Endothelial cell (in vitro differentiated cells): ENCODE measurements at regions not wholly inside any gene's neighbourhood (a gene's known extent, or its start where the extent isn't known, plus 50 kb on each side); places are given as distances from the start of the nearest gene placed in this dataset.
A peak's percentile ranks its signal among the peaks of the same experiment; 100 is the strongest.

Experiments
- DNase-seq: peaks from one replicate; pipeline ENCODE4 v3.0.0; 2021; ENCODE audit warnings: low spot score
- H3K27ac Mint-ChIP-seq: one replicate; pipeline ENCODE4 v1.8.0; 2021; ENCODE audit warnings: mixed read lengths, inconsistent platforms; ENCODE audit not compliant: unreplicated experiment
- H3K27me3 Mint-ChIP-seq: one replicate; pipeline ENCODE4 v1.8.0; 2021; ENCODE audit warnings: mild to moderate bottlenecking, moderate library complexity, mixed read lengths, inconsistent platforms; ENCODE audit not compliant: unreplicated experiment
- H3K36me3 Mint-ChIP-seq: one replicate; pipeline ENCODE4 v1.8.0; 2021; ENCODE audit warnings: mild to moderate bottlenecking, low read depth, mixed read lengths, inconsistent platforms; ENCODE audit not compliant: unreplicated experiment
- H3K4me1 Mint-ChIP-seq: one replicate; pipeline ENCODE4 v1.8.0; 2021; ENCODE audit warnings: mild to moderate bottlenecking, mixed read lengths, inconsistent platforms; ENCODE audit not compliant: unreplicated experiment
- H3K4me3 Mint-ChIP-seq: one replicate; pipeline ENCODE4 v1.8.0; 2021; ENCODE audit warnings: mild to moderate bottlenecking, mixed read lengths, inconsistent platforms; ENCODE audit not compliant: unreplicated experiment
- H3K9me3 Mint-ChIP-seq: one replicate; pipeline ENCODE4 v1.8.0; 2021; ENCODE audit warnings: mixed read lengths, inconsistent platforms; ENCODE audit not compliant: unreplicated experiment
- TF ChIP-seq, protein P1 (sequence below): fragments of 200-600 bp; sonication (generic); IDR thresholded peaks from one replicate; pipeline ENCODE4 v1.5.0; 2021; ENCODE audit warnings: antibody characterized with exemption; ENCODE audit not compliant: unreplicated experiment

DNA sequence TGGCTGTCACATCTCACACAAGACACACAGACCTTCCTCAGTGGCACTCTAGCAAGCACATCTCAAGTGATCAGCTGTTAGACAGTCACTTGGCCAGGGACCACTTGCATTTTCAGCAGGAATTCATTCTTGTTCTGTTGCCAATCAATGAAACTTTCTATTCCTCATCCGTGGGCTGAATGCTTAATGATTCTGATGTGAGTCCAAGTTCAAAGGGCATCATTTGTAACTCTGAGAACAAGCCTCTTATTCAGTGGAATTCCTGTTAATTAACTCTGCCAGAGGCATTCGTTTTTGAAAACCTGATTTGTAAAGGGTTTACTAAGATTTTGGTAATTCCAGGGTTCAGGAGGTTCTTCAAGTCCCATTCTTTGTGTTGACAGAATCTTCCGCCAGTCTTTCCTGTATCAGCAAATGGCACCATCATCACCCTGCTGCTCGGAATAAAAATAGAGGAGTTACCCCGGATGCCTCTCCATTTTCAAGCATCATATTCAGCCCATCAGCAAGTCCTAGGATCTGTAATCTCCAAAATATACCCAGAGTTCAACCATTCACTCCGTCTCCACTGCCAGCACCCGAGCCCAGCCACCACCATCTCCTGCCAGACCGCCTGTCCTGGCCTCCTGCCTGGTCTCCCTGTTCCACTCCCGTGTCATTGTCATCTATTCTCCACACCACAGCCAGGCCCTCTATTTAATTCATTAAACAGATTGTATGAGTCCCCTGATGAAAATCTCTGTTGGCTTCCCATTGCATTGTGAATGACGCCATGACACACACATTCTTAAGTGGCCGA is 473.4 kb downstream of the AACS start:
- Mint-ChIP-seq H3K4me3 (no peak overlapping the region), H3K4me1 (no peaks in the 10 kb centered on the region), H3K27me3 (no peaks in the 10 kb centered on the region), H3K9me3 (no peaks in the 10 kb centered on the region), H3K27ac (no peak overlapping the region), H3K36me3 (no peaks in the 10 kb centered on the region)
- TF ChIP-seq, protein P1, sequence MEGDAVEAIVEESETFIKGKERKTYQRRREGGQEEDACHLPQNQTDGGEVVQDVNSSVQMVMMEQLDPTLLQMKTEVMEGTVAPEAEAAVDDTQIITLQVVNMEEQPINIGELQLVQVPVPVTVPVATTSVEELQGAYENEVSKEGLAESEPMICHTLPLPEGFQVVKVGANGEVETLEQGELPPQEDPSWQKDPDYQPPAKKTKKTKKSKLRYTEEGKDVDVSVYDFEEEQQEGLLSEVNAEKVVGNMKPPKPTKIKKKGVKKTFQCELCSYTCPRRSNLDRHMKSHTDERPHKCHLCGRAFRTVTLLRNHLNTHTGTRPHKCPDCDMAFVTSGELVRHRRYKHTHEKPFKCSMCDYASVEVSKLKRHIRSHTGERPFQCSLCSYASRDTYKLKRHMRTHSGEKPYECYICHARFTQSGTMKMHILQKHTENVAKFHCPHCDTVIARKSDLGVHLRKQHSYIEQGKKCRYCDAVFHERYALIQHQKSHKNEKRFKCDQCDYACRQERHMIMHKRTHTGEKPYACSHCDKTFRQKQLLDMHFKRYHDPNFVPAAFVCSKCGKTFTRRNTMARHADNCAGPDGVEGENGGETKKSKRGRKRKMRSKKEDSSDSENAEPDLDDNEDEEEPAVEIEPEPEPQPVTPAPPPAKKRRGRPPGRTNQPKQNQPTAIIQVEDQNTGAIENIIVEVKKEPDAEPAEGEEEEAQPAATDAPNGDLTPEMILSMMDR: no peak
- no peak for DNase-seq

GRCh38 chr12:125540580-125541204 is 475.5 kb downstream of the AACS start:
- H3K27me3 Mint-ChIP-seq: no peaks in the 10 kb centered on the region
- no peaks in the 10 kb centered on the region for H3K36me3 Mint-ChIP-seq
- DNase-seq: no peak
- H3K9me3 Mint-ChIP-seq: no peaks in the 10 kb centered on the region
- H3K27ac Mint-ChIP-seq: no peak overlapping the region
- H3K4me3 Mint-ChIP-seq: no peak overlapping the region
- H3K4me1 Mint-ChIP-seq: no peaks in the 10 kb centered on the region
- TF ChIP-seq, protein P1: no peak

- Mint-ChIP-seq H3K27me3 (no peaks in the 10 kb centered on the region), H3K36me3 (no peaks in the 10 kb centered on the region), H3K27ac (no peak overlapping the region), H3K9me3 (no peaks in the 10 kb centered on the region), H3K4me1 (no peaks in the 10 kb centered on the region), H3K4me3 (no peak overlapping the region)
- DNase-seq: no peak
- TF ChIP-seq, protein P1: no peak
These were observed 479.7 kb downstream of the AACS start for GRCh38 chr12:125544960-125545359.

DNA sequence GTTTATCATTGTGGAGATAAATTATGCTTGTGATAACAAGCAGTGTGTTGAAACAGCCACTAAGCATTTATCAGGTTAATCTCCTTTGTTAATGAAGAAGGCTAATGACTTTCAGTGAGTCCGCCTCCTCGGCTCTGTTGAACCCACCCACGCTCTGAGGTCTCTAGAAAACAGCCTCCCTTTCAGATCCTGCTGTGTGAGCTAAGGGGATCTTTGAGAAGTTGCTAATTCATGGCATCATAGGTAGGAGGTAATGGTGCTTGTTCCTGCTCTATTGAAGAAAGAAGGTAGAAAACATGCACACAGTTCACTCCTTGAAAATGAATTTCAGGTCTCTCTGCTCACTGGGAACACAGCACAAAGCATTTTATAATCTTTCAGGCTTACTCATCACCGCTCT is 483.9 kb downstream of the AACS start:
- Mint-ChIP-seq H3K4me3 (no peak overlapping the region), H3K27ac (no peak overlapping the region), H3K9me3 (no peaks in the 10 kb centered on the region), H3K36me3 (no peaks in the 10 kb centered on the region), H3K4me1 (no peaks in the 10 kb centered on the region), H3K27me3 (no peaks in the 10 kb centered on the region)
- no peak for DNase-seq
- TF ChIP-seq, protein P1: no peak

DNA sequence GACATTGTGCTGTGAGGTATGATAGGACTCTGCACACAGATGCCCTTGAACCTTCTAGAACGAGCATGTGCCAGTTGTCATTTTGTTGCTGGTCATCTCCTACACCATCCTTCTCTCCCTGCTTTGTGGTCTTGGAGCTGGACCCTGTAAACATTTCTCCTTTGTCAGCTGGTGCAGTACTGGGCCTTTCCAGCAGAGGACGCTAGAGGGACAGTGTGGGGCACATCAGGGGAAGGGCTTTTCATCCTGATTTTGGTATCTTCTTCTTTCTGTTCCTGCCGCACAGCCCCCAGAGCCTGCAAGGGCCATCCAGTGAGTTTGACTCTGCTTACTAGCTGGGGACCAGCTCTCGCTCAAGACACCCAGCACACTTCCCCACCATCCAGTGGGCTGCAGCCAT is 484.6 kb downstream of the AACS start:
- TF ChIP-seq, protein P1: peak; percentile 81
- Mint-ChIP-seq H3K4me3 (no peak overlapping the region), H3K9me3 (no peaks in the 10 kb centered on the region), H3K36me3 (no peaks in the 10 kb centered on the region), H3K27ac (no peak overlapping the region), H3K4me1 (no peaks in the 10 kb centered on the region), H3K27me3 (no peaks in the 10 kb centered on the region)
- peak; percentile 46 for DNase-seq
